ENCODE measurements at regions not wholly inside any gene's neighbourhood (a gene's known extent, or its start where the extent isn't known, plus 50 kb on each side); places are given as distances from the start of the nearest gene placed in this dataset.

- H3K27me3 ChIP-seq (ENCODE audit: control insufficient read depth in 1 of 2, insufficient read depth in 2 of 2, low read length in 2 of 2), result no peaks in the 10 kb centered on the region
- BruUV-seq (replicated peaks), result no TSS peak
- H3K79me2 ChIP-seq (ENCODE audit: insufficient read depth, low read length), result no peaks in the 10 kb centered on the region
- DNase-seq (ENCODE audit: low spot score), result no peak
- no peaks in the 10 kb centered on the region for H4K20me1 ChIP-seq (ENCODE audit: insufficient read depth, low read length)
- no peak for ATAC-seq
- ChIA-PET POLR2A (no interaction called here), CTCF (ENCODE audit: low intra/inter-chr PET ratio, low total read pairs) (no interaction called here)
- no peak overlapping the region for H3K4me2 ChIP-seq (ENCODE audit: low read depth, low read length)
- no peaks in the 10 kb centered on the region for H3K4me1 ChIP-seq (ENCODE audit: insufficient read depth, low read length)
- no peak overlapping the region for H3K4me3 ChIP-seq (replicated peaks in 1 of 3; ENCODE audit: insufficient read depth in 1 of 3, low read depth in 2 of 3, low read length in 3 of 3)
- intact Hi-C loops (cut with micrococcal nuclease; ENCODE audit: unreplicated experiment), result no loop called here
- 2% methylated on average over 5 of the region's 5 CpGs for WGBS (ENCODE audit: low lambda C conversion rate)
- H3K36me3 ChIP-seq (replicated peaks in 1 of 2; ENCODE audit: control insufficient read depth in 1 of 2, insufficient read depth in 2 of 2, low read length in 2 of 2), result no peaks in the 10 kb centered on the region
- H3K9me3 ChIP-seq (ENCODE audit: low read length), result peaks cover 86% of the 10 kb centered on the region
- H3K9ac ChIP-seq (ENCODE audit: insufficient read depth, low read depth, low read length), result no peak overlapping the region
- in situ Hi-C loops (cut with HindIII; ENCODE audit: extremely low pct_ligation_motif_present, low pct_unique_long_range_greater_than_20kb), result no loop called here
- no peak overlapping the region for H3K27ac ChIP-seq (ENCODE audit: extremely low read length, insufficient read depth, low read length)
- no peak for FAIRE-seq
- no peak for TF ChIP-seq ZFAT (CRISPR knock-in tag; conservative IDR thresholded peaks at IDR 0.05)
- TF ChIP-seq ZFP1 (CRISPR knock-in tag; IDR thresholded peaks at IDR 0.05), result no peak
- TF ChIP-seq ZMAT3 (CRISPR knock-in tag; conservative IDR thresholded peaks at IDR 0.05), result no peak
- TF ChIP-seq ZNF644 (CRISPR knock-in tag; IDR thresholded peaks at IDR 0.05; ENCODE audit: low read depth), result no peak
- no peak for TF ChIP-seq REL (CRISPR knock-in tag; conservative IDR thresholded peaks at IDR 0.05)
- no peak for TF ChIP-seq ZNF362 (CRISPR knock-in tag; IDR thresholded peaks at IDR 0.05; ENCODE audit: borderline replicate concordance)
- TF ChIP-seq ATF6 (CRISPR knock-in tag; conservative IDR thresholded peaks at IDR 0.05), result no peak
- TF ChIP-seq NFRKB (IDR thresholded peaks at IDR 0.05), result no peak
- TF ChIP-seq CCAR2 (optimal IDR thresholded peaks at IDR 0.05; ENCODE audit: low read depth, low read length), result no peak
- TF ChIP-seq MIXL1 (CRISPR knock-in tag; IDR thresholded peaks at IDR 0.05), result no peak
- TF ChIP-seq NAIF1 (CRISPR knock-in tag; IDR thresholded peaks at IDR 0.05; ENCODE audit: borderline replicate concordance), result no peak
- no peak overlapping the region for H2AFZ ChIP-seq (ENCODE audit: low read length)
These were observed 736.0 kb upstream of the GRM7 start for GRCh38 chr3:6124875-6125274.
